NB4 (cell line): ENCODE measurements at regions not wholly inside any gene's neighbourhood (a gene's known extent, or its start where the extent isn't known, plus 50 kb on each side); places are given as distances from the start of the nearest gene placed in this dataset.

Experiments used
- DNase-seq: peaks from one replicate; pipeline ENCODE4 v3.0.0; 2010; ENCODE audit warnings: low read depth
- H3K4me3 ChIP-seq: one replicate; pipeline ENCODE4 v1.5.1; 2011; ENCODE audit warnings: mild to moderate bottlenecking, low read depth, low read length, moderate library complexity
- MAX ChIP-seq: IDR thresholded peaks from 2 replicates; pipeline ENCODE4 v1.6.1; 2011; ENCODE audit warnings: low read depth, low read length
- MYC ChIP-seq: IDR thresholded peaks from 2 replicates; pipeline ENCODE4 v1.6.1; 2011; ENCODE audit warnings: low read depth, low read length
- POLR2A ChIP-seq: IDR thresholded peaks from 2 replicates; pipeline ENCODE4 v1.6.1; 2011; ENCODE audit warnings: mild to moderate bottlenecking; ENCODE audit not compliant: insufficient read length; ENCODE audit errors: extremely low read depth
- TF ChIP-seq, protein P1 (sequence below): IDR thresholded peaks from one replicate; pipeline ENCODE4 v1.5.1; 2012; ENCODE audit warnings: low read depth, low read length

GRCh38 chr3:180287703-180288102 lies 251.0 kb upstream of the PEX5L start:
- TF ChIP-seq MAX (no peak), POLR2A (no peak), MYC (no peak)
- DNase-seq = no peak
- H3K4me3 ChIP-seq = no peak overlapping the region

GRCh38 chr3:180288816-180289215 lies 252.1 kb upstream of the PEX5L start:
- DNase-seq = no peak
- no peak overlapping the region for H3K4me3 ChIP-seq
- TF ChIP-seq MAX = no peak
- no peak for TF ChIP-seq POLR2A
- TF ChIP-seq, protein P1, sequence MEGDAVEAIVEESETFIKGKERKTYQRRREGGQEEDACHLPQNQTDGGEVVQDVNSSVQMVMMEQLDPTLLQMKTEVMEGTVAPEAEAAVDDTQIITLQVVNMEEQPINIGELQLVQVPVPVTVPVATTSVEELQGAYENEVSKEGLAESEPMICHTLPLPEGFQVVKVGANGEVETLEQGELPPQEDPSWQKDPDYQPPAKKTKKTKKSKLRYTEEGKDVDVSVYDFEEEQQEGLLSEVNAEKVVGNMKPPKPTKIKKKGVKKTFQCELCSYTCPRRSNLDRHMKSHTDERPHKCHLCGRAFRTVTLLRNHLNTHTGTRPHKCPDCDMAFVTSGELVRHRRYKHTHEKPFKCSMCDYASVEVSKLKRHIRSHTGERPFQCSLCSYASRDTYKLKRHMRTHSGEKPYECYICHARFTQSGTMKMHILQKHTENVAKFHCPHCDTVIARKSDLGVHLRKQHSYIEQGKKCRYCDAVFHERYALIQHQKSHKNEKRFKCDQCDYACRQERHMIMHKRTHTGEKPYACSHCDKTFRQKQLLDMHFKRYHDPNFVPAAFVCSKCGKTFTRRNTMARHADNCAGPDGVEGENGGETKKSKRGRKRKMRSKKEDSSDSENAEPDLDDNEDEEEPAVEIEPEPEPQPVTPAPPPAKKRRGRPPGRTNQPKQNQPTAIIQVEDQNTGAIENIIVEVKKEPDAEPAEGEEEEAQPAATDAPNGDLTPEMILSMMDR = no peak
- TF ChIP-seq MYC = no peak

- TF ChIP-seq POLR2A = no peak
- TF ChIP-seq, protein P1 = no peak
- TF ChIP-seq MAX = no peak
- no peak for TF ChIP-seq MYC
- H3K4me3 ChIP-seq = no peak overlapping the region
- no peak for DNase-seq
Observed at GRCh38 chr3:180290300-180290699, 253.6 kb upstream of the PEX5L start.

GRCh38 chr3:180294282-180295027 lies 257.7 kb upstream of the PEX5L start:
- DNase-seq = no peak
- TF ChIP-seq MYC = no peak
- TF ChIP-seq POLR2A = no peak
- TF ChIP-seq, protein P1 = no peak
- TF ChIP-seq MAX = no peak
- no peak overlapping the region for H3K4me3 ChIP-seq

DNA sequence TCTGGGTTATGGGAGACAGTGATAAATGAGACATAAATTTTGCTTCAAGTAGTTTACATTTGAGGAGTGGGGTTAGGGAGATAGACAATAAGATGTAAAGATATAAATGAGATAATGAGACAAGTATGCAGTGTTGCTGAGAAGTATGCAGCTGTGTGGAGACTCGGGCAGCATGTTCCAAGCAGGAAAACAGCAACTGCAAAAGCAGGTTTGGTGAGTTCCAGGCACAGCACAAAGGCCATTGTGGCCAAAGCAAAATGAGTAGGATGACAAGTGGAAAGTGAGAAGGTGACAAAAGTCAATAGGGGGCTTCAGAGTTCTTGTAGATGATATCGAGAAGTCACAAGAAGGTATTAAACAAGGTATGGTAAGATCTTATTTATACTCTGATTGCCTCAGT lies 259.1 kb upstream of the PEX5L start:
- TF ChIP-seq MAX = no peak
- TF ChIP-seq, protein P1 = no peak
- no peak for TF ChIP-seq MYC
- no peak for TF ChIP-seq POLR2A
- DNase-seq = no peak
- H3K4me3 ChIP-seq = no peak overlapping the region

DNA sequence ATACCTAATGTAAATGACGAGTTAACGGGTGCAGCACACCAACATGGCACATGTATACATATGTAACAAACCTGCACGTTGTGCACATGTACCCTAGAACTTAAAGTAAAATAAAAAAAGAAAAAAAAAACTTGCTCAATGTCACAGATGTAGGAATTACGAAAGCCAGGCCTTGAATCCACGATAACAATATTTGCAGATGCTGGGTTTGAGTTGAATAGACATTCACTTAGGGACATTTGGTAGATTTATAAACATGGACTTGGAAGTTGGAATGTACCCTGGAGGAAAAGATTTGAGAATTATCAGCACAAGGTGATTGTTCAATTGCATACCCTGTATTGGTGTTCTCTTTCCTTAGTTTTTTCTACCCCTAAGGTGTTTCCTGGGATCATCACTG lies 260.2 kb upstream of the PEX5L start:
- no peak overlapping the region for H3K4me3 ChIP-seq
- no peak for TF ChIP-seq MYC
- TF ChIP-seq, protein P1 = no peak
- TF ChIP-seq MAX = no peak
- TF ChIP-seq POLR2A = no peak
- no peak for DNase-seq
